IMR-90 (cell line): ENCODE measurements at regions not wholly inside any gene's neighbourhood (a gene's known extent, or its start where the extent isn't known, plus 50 kb on each side); places are given as distances from the start of the nearest gene placed in this dataset.

ENCODE experiments used
- ATAC-seq: fragments of 200-7000 bp; cut with Tn5 transposase; 2 replicates; pipeline ENCODE4 v1.9.1; 2020; ENCODE audit warnings: low read depth, mild to moderate bottlenecking, moderate library complexity
- BruUV-seq: library from RNA; stranded (reverse); fragments of 400-500 nt; replicated peaks from 2 replicates; lab custom pipeline; 2021; lab: Mats Ljungman, UMichigan
- CTCF ChIA-PET: fragments of 300-600 bp; formaldehyde crosslinking; extraction: SDS; loops from one replicate; lab custom pipeline; 2021; ENCODE audit warnings: antibody characterized with exemption; lab: Yijun Ruan, JAX
- POLR2A ChIA-PET: fragments of 300-600 bp; sonication (Branson Sonifier 250); formaldehyde crosslinking; loops from one replicate; lab custom pipeline; 2022; ENCODE audit warnings: antibody characterized with exemption; ENCODE audit not compliant: unreplicated experiment; lab: Charles Lee
- DNase-seq: peaks from one replicate; pipeline ENCODE4 v3.0.0; 2013
- H2AFZ ChIP-seq: replicated peaks from 2 replicates; pipeline ENCODE3; 2013; ENCODE audit warnings: low read length, mild to moderate bottlenecking; ENCODE audit not compliant: poor library complexity
- H2AK5ac ChIP-seq: 2 replicates; pipeline ENCODE4 v1.6.1; 2013; ENCODE audit warnings: low read depth, low read length, inconsistent platforms
- H2AK9ac ChIP-seq: replicated peaks from 2 replicates; pipeline ENCODE3; 2013; ENCODE audit warnings: mild to moderate bottlenecking, low read depth, low read length, moderate library complexity; ENCODE audit not compliant: poor library complexity
- H2BK120ac ChIP-seq: 2 replicates; pipeline ENCODE4 v1.6.1; 2013; ENCODE audit warnings: low read depth, low read length, inconsistent platforms
- H2BK15ac ChIP-seq: 3 replicates; pipeline ENCODE4 v1.6.1; 2013; ENCODE audit warnings: low read depth, low read length, inconsistent platforms
- H2BK20ac ChIP-seq: 2 replicates; pipeline ENCODE4 v1.6.1; 2013; ENCODE audit warnings: low read depth, mild to moderate bottlenecking, inconsistent platforms, low read length, moderate library complexity
- H2BK5ac ChIP-seq: 2 replicates; pipeline ENCODE4 v1.6.1; 2013; ENCODE audit warnings: mild to moderate bottlenecking, low read depth, low read length, inconsistent platforms; ENCODE audit not compliant: poor library complexity, severe bottlenecking
- H3K14ac ChIP-seq: replicated peaks from 2 replicates; pipeline ENCODE4 v1.6.1; 2013; ENCODE audit warnings: low read depth, low read length, inconsistent platforms
- H3K18ac ChIP-seq: 2 replicates; pipeline ENCODE4 v1.6.1; 2013; ENCODE audit warnings: low read depth, low read length, control low read depth
- H3K23ac ChIP-seq: 2 replicates; pipeline ENCODE4 v1.6.1; 2013; ENCODE audit warnings: low read depth, low read length, inconsistent platforms
- H3K27ac ChIP-seq: 2 replicates; pipeline ENCODE4 v1.5.1; 2013; ENCODE audit warnings: mild to moderate bottlenecking, control low read depth, low read length; ENCODE audit not compliant: insufficient read depth
- H3K27me3 ChIP-seq: 2 replicates; pipeline ENCODE4 v1.6.1; 2013; ENCODE audit warnings: low read length; ENCODE audit not compliant: control insufficient read depth, insufficient read depth
- H3K36me3 ChIP-seq: 2 replicates; pipeline ENCODE4 v1.6.1; 2013; ENCODE audit warnings: low read length, mixed read lengths; ENCODE audit not compliant: control insufficient read depth, insufficient read depth
- H3K4ac ChIP-seq: 2 replicates; pipeline ENCODE4 v1.6.1; 2013; ENCODE audit warnings: low read depth, low read length, inconsistent platforms
- H3K4me1 ChIP-seq: 2 replicates; pipeline ENCODE4 v1.6.1; 2013; ENCODE audit warnings: low read length, mixed read lengths; ENCODE audit not compliant: control insufficient read depth, insufficient read depth
- H3K4me2 ChIP-seq: 2 replicates; pipeline ENCODE4 v1.6.1; 2013; ENCODE audit warnings: low read depth, mild to moderate bottlenecking, control low read depth, low read length, moderate library complexity
- H3K4me3 ChIP-seq: 2 replicates; pipeline ENCODE4 v1.5.1; 2013; ENCODE audit warnings: low read depth, mild to moderate bottlenecking, control low read depth, low read length, moderate library complexity; ENCODE audit not compliant: insufficient read depth
- H3K56ac ChIP-seq: 2 replicates; pipeline ENCODE4 v1.6.1; 2013; ENCODE audit warnings: low read length, inconsistent platforms; ENCODE audit not compliant: insufficient read depth; ENCODE audit errors: extremely low read depth
- H3K79me1 ChIP-seq, 2 experiments: 2 replicates each; pipeline ENCODE4 v1.6.1; 2013; ENCODE audit warnings: low read length in 2 of 2, inconsistent platforms in 1 of 2, low read depth in 1 of 2
- H3K9ac ChIP-seq: 2 replicates; pipeline ENCODE4 v1.6.1; 2013; ENCODE audit warnings: low read depth, low read length, control low read depth
- H3K9me1 ChIP-seq: 2 replicates; pipeline ENCODE4 v1.6.1; 2013; ENCODE audit warnings: low read length, inconsistent platforms; ENCODE audit not compliant: insufficient read depth
- H3K9me3 ChIP-seq: 2 replicates; pipeline ENCODE4 v1.6.1; 2013; ENCODE audit warnings: low read length; ENCODE audit not compliant: control insufficient read depth, insufficient read depth
- H4K20me1 ChIP-seq: 2 replicates; pipeline ENCODE4 v1.6.1; 2013; ENCODE audit warnings: low read length, inconsistent platforms; ENCODE audit not compliant: insufficient read depth
- H4K5ac ChIP-seq: 2 replicates; pipeline ENCODE4 v1.6.1; 2013; ENCODE audit warnings: mild to moderate bottlenecking, low read depth, low read length, control low read depth
- H4K8ac ChIP-seq, 2 experiments: 2 replicates each; pipeline ENCODE4 v1.6.1; 2013; ENCODE audit warnings: low read depth in 2 of 2, low read length in 2 of 2, control low read depth in 1 of 2, inconsistent platforms in 1 of 2
- H4K91ac ChIP-seq: 2 replicates; pipeline ENCODE4 v1.6.1; 2013; ENCODE audit warnings: low read depth, low read length, inconsistent platforms; ENCODE audit not compliant: insufficient read depth
- BHLHE40 ChIP-seq: fragments of 150-350 bp; IDR thresholded peaks from 2 replicates; pipeline ENCODE4 v1.6.1; 2016; ENCODE audit warnings: mild to moderate bottlenecking, low read depth, low read length
- CHD1 ChIP-seq: IDR thresholded peaks from 2 replicates; pipeline ENCODE4 v1.6.1; 2012; ENCODE audit warnings: low read depth, low read length, improper control_type of control experiment
- FOS ChIP-seq: fragments of 150-350 bp; IDR thresholded peaks from 2 replicates; pipeline ENCODE4 v1.6.1; 2016; ENCODE audit warnings: low read depth, low read length
- MAFK ChIP-seq: IDR thresholded peaks from 2 replicates; pipeline ENCODE4 v1.6.1; 2012; ENCODE audit warnings: low read depth, low read length, improper control_type of control experiment
- MAZ ChIP-seq: IDR thresholded peaks from 2 replicates; pipeline ENCODE4 v1.6.1; 2012; ENCODE audit warnings: low read depth, mild to moderate bottlenecking, low read length, improper control_type of control experiment, moderate library complexity, borderline replicate concordance
- NFE2L2 ChIP-seq: fragments of 150-350 bp; IDR thresholded peaks from 2 replicates; pipeline ENCODE4 v1.6.1; 2016; ENCODE audit warnings: low read depth, mild to moderate bottlenecking, low read length
- RAD21 ChIP-seq: IDR thresholded peaks from 2 replicates; pipeline ENCODE4 v1.6.1; 2012; ENCODE audit warnings: low read length, improper control_type of control experiment
- RCOR1 ChIP-seq: IDR thresholded peaks from 2 replicates; pipeline ENCODE4 v1.6.1; 2012; ENCODE audit warnings: mild to moderate bottlenecking, low read length, improper control_type of control experiment; ENCODE audit not compliant: insufficient replicate concordance
- USF2 ChIP-seq: fragments of 150-350 bp; IDR thresholded peaks from 2 replicates; pipeline ENCODE4 v1.6.1; 2017; ENCODE audit warnings: mild to moderate bottlenecking, antibody characterized with exemption, low read length, low read depth
- WGBS, 2 experiments: methylation state at CpG; one replicate each; pipeline versions ENCODE4 v1.1.5 to v1.1.7; 2013; ENCODE audit warnings: missing lambda C conversion rate in 2 of 2; ENCODE audit not compliant: insufficient read length in 1 of 2; ENCODE audit errors: extremely low coverage in 2 of 2; 5-methylcytosine and 5-hydroxymethylcytosine counted together
- dilution Hi-C: fragments of 300-500 bp; cut with HindIII; formaldehyde crosslinking; loops from one replicate; pipeline ENCODE4 v1.14.3; 2018; ENCODE audit warnings: low sequenced_read_pairs; ENCODE audit not compliant: unreplicated experiment
- in situ Hi-C: fragments of 300-500 bp; cut with MboI; formaldehyde crosslinking; loops from 3 replicates; pipeline ENCODE4 v1.14.3; 2019; ENCODE audit warnings: low sequenced_read_pairs, inconsistent platforms, mixed read lengths
- intact Hi-C: fragments of 100-400 bp; cut with micrococcal nuclease; formaldehyde crosslinking; loops from 2 replicates; pipeline ENCODE4 v1.10.0; 2022

GRCh38 chr5:82735160-82735789 lies 341.9 kb downstream of the TMEM167A start:
- Histone ChIP-seq H3K4me1 (no peaks in the 10 kb centered on the region), H3K4me2 (no peak overlapping the region), H4K20me1 (no peaks in the 10 kb centered on the region), H3K4me3 (no peak overlapping the region), H3K9ac (no peak overlapping the region), H2AK9ac (no peak overlapping the region), H3K18ac (no peak overlapping the region), H2AFZ (no peak overlapping the region), H2BK120ac (no peak overlapping the region), H3K4ac (no peak overlapping the region), H3K9me1 (no peaks in the 10 kb centered on the region), H4K5ac (no peak overlapping the region), H3K79me1 (no peaks in the 10 kb centered on the region), H3K27ac (no peak overlapping the region), H2AK5ac (no peak overlapping the region), H3K14ac (no peak overlapping the region), H3K27me3 (no peaks in the 10 kb centered on the region; the same call in 1 of the 2 replicates), H3K23ac (no peak overlapping the region), H2BK5ac (no peak overlapping the region), H2BK20ac (no peak overlapping the region), H3K56ac (no peak overlapping the region), H4K8ac (no peak overlapping the region), H3K9me3 (no peaks in the 10 kb centered on the region), H2BK15ac (no peak overlapping the region), H3K36me3 (no peaks in the 10 kb centered on the region), H4K91ac (no peak overlapping the region)
- no CpG with 5 or more reads among the region's 3 CpGs for WGBS, 2 experiments
- TF ChIP-seq RAD21 = no peak
- no peak for TF ChIP-seq MAFK
- no peak for TF ChIP-seq FOS
- TF ChIP-seq USF2 = no peak
- TF ChIP-seq RCOR1 = no peak
- TF ChIP-seq CHD1 = no peak
- no peak for TF ChIP-seq MAZ
- no peak for TF ChIP-seq BHLHE40
- TF ChIP-seq NFE2L2 = no peak
- ATAC-seq (no peak), DNase-seq (peak; percentile 5)
- in situ Hi-C loops (no loop called here), dilution Hi-C loops (no loop called here), intact Hi-C loops (no loop called here)
- no TSS peak for BruUV-seq
- ChIA-PET CTCF (interaction anchor here (0.6 kb wide), 1 partner anchor 83 kb away, joined by 9 read pairs; no protein-coding TSS in a partner anchor), POLR2A (no interaction called here)
